T-helper 1 cell treated with Interleukin-12 subunit alpha and Interleukin-12 subunit beta and Interleukin-4 antibody, amounts not matched to agents 30 μg/mL and 1 μg/mL, for 36 hours (primary cell): ENCODE measurements at regions not wholly inside any gene's neighbourhood (a gene's known extent, or its start where the extent isn't known, plus 50 kb on each side); places are given as distances from the start of the nearest gene placed in this dataset.

ENCODE experiments used
- H3K27ac Mint-ChIP-seq: one replicate; pipeline ENCODE4 v1.8.0; 2021; ENCODE audit warnings: mild to moderate bottlenecking, mixed read lengths
- H3K27me3 Mint-ChIP-seq: one replicate; pipeline ENCODE4 v1.8.0; 2021; ENCODE audit warnings: low read depth, mixed read lengths
- H3K36me3 Mint-ChIP-seq: one replicate; pipeline ENCODE4 v1.8.0; 2021; ENCODE audit warnings: low read depth, mixed read lengths
- H3K4me1 Mint-ChIP-seq: one replicate; pipeline ENCODE4 v1.8.0; 2021; ENCODE audit warnings: low read depth, mixed read lengths
- H3K4me3 Mint-ChIP-seq: one replicate; pipeline ENCODE4 v1.8.0; 2021; ENCODE audit warnings: mild to moderate bottlenecking, moderate library complexity, mixed read lengths
- H3K9me3 Mint-ChIP-seq: one replicate; pipeline ENCODE4 v1.8.0; 2021; ENCODE audit warnings: mixed read lengths

- Mint-ChIP-seq H3K27ac (peak overlapping the region; percentile 34), H3K36me3 (peaks cover 12% of the 10 kb centered on the region), H3K9me3 (peaks cover 14% of the 10 kb centered on the region), H3K4me3 (no peak overlapping the region), H3K4me1 (peaks cover 33% of the 10 kb centered on the region), H3K27me3 (no peaks in the 10 kb centered on the region)
Observed at GRCh38 chr7:121521711-121522400, 125.7 kb upstream of the FAM3C start.

DNA sequence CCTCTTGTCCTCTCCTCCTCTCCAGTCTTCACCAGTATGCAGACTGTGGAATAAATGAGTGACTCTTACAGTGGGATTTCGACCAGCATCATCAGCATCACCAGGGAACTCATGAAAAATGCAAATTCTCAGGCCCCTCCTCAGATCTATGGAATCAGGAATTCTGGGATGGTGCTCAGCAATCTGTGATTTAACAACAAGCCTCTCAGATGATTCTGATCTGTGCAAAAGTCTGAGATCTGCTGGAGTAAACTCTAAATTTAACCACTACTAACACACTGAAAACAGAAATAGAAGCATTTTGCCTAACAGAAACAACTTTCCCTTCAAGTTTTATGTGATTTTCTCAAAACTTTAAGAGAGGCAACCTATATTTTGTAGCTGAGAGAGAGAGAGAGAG is 124.8 kb upstream of the FAM3C start:
- H3K27me3 Mint-ChIP-seq: no peaks in the 10 kb centered on the region

DNA sequence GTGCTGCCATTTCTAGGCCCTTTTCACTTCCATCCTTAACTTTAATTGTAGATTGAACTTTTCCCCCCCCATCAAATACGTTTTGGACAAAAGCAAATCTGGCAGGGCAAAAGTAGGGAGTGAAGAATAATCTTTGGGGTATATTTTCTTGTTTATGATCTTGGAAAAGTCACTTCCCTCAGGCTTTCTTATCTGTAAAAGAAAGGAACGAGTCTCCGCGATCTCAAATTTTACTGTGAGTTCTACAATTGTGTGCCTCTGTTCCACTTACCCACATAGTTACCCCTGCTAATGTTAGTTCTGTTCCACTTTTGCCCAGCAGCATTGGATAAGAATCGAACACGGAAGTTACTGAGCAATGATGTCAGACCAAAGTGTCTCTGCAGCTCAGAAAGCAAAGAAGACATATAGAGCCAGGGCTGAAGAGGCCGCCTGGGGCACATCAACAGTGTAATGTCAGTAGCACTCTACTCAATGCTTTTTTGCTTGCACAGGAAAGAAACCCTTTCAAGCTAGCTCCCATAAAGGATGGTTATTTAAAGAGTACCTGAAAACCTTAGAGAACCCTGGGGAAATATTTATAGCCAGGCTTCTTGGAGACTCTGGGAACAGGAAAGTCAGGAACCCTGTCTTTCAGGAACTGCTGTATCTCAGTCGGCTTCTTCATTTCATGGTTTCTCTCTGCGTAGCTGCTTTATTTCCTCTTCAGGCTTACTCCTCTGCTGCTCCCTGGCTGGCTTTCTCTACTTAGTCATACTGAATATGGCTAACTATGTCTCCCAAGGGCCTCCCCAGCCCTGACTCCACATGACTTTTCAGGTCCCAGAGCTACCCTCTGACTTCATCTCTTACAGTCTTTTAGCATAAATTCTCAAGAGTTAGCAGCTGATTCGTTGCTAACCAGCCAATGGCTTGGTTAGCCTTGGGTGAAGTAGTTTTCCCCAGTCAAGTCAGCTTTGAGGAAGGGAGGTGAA is 123.7 kb upstream of the FAM3C start:
- H3K4me1 Mint-ChIP-seq: peaks cover 30% of the 10 kb centered on the region
- H3K9me3 Mint-ChIP-seq: peaks cover 14% of the 10 kb centered on the region
- peak overlapping the region; percentile 12 for H3K4me3 Mint-ChIP-seq
- no peaks in the 10 kb centered on the region for H3K27me3 Mint-ChIP-seq
- H3K36me3 Mint-ChIP-seq: peaks cover 9% of the 10 kb centered on the region
- H3K27ac Mint-ChIP-seq: peak overlapping the region; percentile 73

More for the DNA sequence above, 124.8 kb upstream of the FAM3C start:
- peaks cover 30% of the 10 kb centered on the region for H3K4me1 Mint-ChIP-seq
- H3K27ac Mint-ChIP-seq: peak overlapping the region; percentile 16
- peaks cover 9% of the 10 kb centered on the region for H3K36me3 Mint-ChIP-seq
- H3K9me3 Mint-ChIP-seq: peaks cover 14% of the 10 kb centered on the region
- no peak overlapping the region for H3K4me3 Mint-ChIP-seq

- no peak overlapping the region for H3K4me3 Mint-ChIP-seq
- H3K4me1 Mint-ChIP-seq: peaks cover 30% of the 10 kb centered on the region
- H3K9me3 Mint-ChIP-seq: peaks cover 17% of the 10 kb centered on the region
- H3K36me3 Mint-ChIP-seq: peaks cover 9% of the 10 kb centered on the region
- no peak overlapping the region for H3K27ac Mint-ChIP-seq
- no peaks in the 10 kb centered on the region for H3K27me3 Mint-ChIP-seq
Observed at GRCh38 chr7:121517591-121517990, 121.5 kb upstream of the FAM3C start.

DNA sequence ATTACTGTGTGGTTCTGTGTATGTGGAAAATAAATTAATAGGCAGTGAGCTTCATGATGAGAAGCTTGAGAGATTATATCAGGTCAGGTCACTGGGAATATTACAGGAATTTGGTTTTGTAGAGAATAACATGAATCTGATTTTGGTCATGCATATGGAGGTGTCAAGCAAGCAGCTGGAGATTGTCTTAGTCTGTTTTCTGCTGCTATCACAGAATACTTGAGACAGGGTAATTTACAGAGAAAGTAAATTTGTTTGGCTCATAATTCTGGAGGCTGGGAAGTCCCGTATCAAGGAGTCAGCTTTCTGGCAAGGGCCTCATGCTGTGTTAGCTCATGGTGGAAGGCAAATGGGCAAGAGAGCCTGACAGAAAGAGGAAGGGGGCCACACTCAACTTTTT is 120.7 kb upstream of the FAM3C start:
- no peak overlapping the region for H3K27ac Mint-ChIP-seq
- peaks cover 21% of the 10 kb centered on the region for H3K9me3 Mint-ChIP-seq
- no peak overlapping the region for H3K4me3 Mint-ChIP-seq
- H3K27me3 Mint-ChIP-seq: no peaks in the 10 kb centered on the region
- peaks cover 24% of the 10 kb centered on the region for H3K4me1 Mint-ChIP-seq
- peaks cover 13% of the 10 kb centered on the region for H3K36me3 Mint-ChIP-seq

- no peak overlapping the region for H3K4me3 Mint-ChIP-seq
- peaks cover 16% of the 10 kb centered on the region for H3K36me3 Mint-ChIP-seq
- H3K9me3 Mint-ChIP-seq: peaks cover 26% of the 10 kb centered on the region
- no peaks in the 10 kb centered on the region for H3K27me3 Mint-ChIP-seq
- no peak overlapping the region for H3K27ac Mint-ChIP-seq
- H3K4me1 Mint-ChIP-seq: peaks cover 15% of the 10 kb centered on the region
Observed at GRCh38 chr7:121515630-121516401, 119.7 kb upstream of the FAM3C start.

- peaks cover 9% of the 10 kb centered on the region for H3K4me1 Mint-ChIP-seq
- H3K4me3 Mint-ChIP-seq: no peak overlapping the region
- H3K9me3 Mint-ChIP-seq: peaks cover 31% of the 10 kb centered on the region
- peaks cover 21% of the 10 kb centered on the region for H3K36me3 Mint-ChIP-seq
- no peak overlapping the region for H3K27ac Mint-ChIP-seq
- no peaks in the 10 kb centered on the region for H3K27me3 Mint-ChIP-seq
Observed at GRCh38 chr7:121515229-121515628, 119.1 kb upstream of the FAM3C start.

DNA sequence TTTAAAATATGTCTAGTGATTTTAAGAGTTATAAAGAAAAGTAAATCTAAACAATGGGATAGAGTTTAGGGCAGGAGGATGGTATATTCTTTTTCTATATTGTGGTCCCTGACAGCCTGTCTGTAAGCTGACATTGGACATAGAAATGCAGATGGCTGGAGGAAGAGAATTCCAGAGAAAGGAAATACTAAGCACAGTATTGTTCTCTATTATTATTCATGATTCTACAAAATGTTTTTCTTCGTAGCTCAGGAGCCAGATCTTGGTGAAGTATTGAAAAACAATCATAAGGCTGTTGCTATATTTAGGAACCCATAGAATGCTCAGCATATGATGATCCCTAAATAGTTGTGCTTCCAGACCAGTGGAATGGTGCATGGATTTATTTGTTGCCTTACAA is 117.0 kb upstream of the FAM3C start:
- Mint-ChIP-seq H3K4me1 (peaks cover 3% of the 10 kb centered on the region), H3K27ac (no peak overlapping the region), H3K36me3 (peaks cover 20% of the 10 kb centered on the region), H3K9me3 (peaks cover 46% of the 10 kb centered on the region), H3K4me3 (no peak overlapping the region), H3K27me3 (no peaks in the 10 kb centered on the region)

GRCh38 chr7:121510858-121511482 is 114.9 kb upstream of the FAM3C start:
- H3K36me3 Mint-ChIP-seq: peaks cover 25% of the 10 kb centered on the region
- H3K4me1 Mint-ChIP-seq: no peaks in the 10 kb centered on the region
- H3K9me3 Mint-ChIP-seq: peaks cover 57% of the 10 kb centered on the region
- no peak overlapping the region for H3K27ac Mint-ChIP-seq
- H3K4me3 Mint-ChIP-seq: no peak overlapping the region
- no peaks in the 10 kb centered on the region for H3K27me3 Mint-ChIP-seq

GRCh38 chr7:121510302-121510701 is 114.2 kb upstream of the FAM3C start:
- Mint-ChIP-seq H3K27me3 (no peaks in the 10 kb centered on the region), H3K36me3 (peaks cover 30% of the 10 kb centered on the region), H3K27ac (no peak overlapping the region), H3K4me3 (no peak overlapping the region), H3K9me3 (peaks cover 63% of the 10 kb centered on the region), H3K4me1 (no peaks in the 10 kb centered on the region)

DNA sequence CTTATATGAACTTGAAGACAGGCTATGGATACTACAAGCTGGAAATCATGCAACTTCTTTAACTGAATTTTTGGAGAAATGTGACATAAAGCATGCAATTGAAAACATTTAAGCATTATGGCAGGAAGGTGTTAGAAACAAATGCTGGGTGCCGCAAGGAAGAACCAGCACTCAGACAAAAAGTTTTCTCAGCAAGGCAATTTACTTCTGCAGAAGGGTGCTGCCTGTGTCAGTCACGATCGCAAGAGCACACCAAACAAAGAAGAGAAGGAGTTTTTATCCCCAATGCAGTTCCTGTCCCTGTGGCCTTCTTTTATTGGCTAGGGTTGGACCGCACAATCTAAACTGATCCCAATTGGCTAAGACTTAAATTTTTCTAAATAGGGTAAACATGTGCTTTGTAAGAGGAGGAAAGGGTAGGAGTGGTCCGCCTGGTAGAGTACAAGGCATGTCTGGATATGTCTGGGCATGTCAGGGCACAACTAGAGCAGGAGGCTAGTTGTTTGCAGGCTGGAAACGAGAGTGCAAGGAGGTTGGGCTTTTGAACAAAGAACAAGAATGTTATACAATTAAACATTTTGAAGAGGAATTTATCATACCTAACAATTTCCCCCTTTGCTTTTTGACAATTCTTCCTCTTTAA is 109.6 kb upstream of the FAM3C start:
- Mint-ChIP-seq H3K4me1 (no peaks in the 10 kb centered on the region), H3K27ac (no peak overlapping the region), H3K36me3 (peaks cover 33% of the 10 kb centered on the region), H3K4me3 (no peak overlapping the region), H3K27me3 (no peaks in the 10 kb centered on the region), H3K9me3 (peaks cover 79% of the 10 kb centered on the region)

- Mint-ChIP-seq H3K36me3 (peaks cover 29% of the 10 kb centered on the region), H3K4me1 (peaks cover 3% of the 10 kb centered on the region), H3K27ac (no peak overlapping the region), H3K27me3 (no peaks in the 10 kb centered on the region), H3K4me3 (no peak overlapping the region), H3K9me3 (peaks cover 72% of the 10 kb centered on the region)
Observed at GRCh38 chr7:121505021-121505420, 108.9 kb upstream of the FAM3C start.

- H3K4me1 Mint-ChIP-seq: peaks cover 8% of the 10 kb centered on the region
- H3K4me3 Mint-ChIP-seq: no peak overlapping the region
- H3K27me3 Mint-ChIP-seq: no peaks in the 10 kb centered on the region
- H3K9me3 Mint-ChIP-seq: peaks cover 67% of the 10 kb centered on the region
- no peak overlapping the region for H3K27ac Mint-ChIP-seq
- peaks cover 29% of the 10 kb centered on the region for H3K36me3 Mint-ChIP-seq
Observed at GRCh38 chr7:121504482-121504881, 108.4 kb upstream of the FAM3C start.

DNA sequence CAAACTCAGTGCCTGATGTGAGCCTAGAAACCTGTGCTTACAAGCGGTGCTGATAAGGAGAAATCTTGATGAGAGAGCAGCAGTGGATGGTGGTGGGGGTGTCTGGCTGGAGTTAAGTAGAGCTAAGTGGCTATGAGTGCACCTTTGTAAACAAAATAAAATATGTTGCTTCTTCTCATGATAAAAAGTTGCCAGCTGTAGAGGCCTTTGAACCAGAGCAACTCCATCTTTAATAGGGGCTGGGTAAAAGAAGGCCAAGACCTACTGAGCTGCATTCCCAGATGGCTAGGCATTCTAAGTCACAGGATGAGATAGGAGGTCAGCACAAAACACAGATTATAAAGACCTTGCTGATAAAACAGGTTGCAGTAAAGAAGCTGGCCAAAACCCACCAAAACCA is 107.6 kb upstream of the FAM3C start:
- peaks cover 10% of the 10 kb centered on the region for H3K4me1 Mint-ChIP-seq
- no peak overlapping the region for H3K27ac Mint-ChIP-seq
- no peak overlapping the region for H3K4me3 Mint-ChIP-seq
- H3K27me3 Mint-ChIP-seq: no peaks in the 10 kb centered on the region
- peaks cover 59% of the 10 kb centered on the region for H3K9me3 Mint-ChIP-seq
- H3K36me3 Mint-ChIP-seq: peaks cover 28% of the 10 kb centered on the region
